Activated T-cell treated with anti-CD3 and anti-CD28 coated beads, Interleukin-2, amount 50 U/mL, for 24 hours (primary cell): ENCODE measurements at regions not wholly inside any gene's neighbourhood (a gene's known extent, or its start where the extent isn't known, plus 50 kb on each side); places are given as distances from the start of the nearest gene placed in this dataset.
"Not testable (repeated sequence)": the region's sequence is repeated elsewhere in the genome, so short reads cannot be mapped to it uniquely, and the experiment has no call there.

Experiments
- DNase-seq: peaks from one replicate; pipeline ENCODE4 v3.0.0-alpha.2; 2020
- H3K27ac Mint-ChIP-seq: 2 replicates; pipeline ENCODE4 v1.8.0; 2020; ENCODE audit warnings: mild to moderate bottlenecking, mixed read lengths
- H3K27me3 Mint-ChIP-seq: 2 replicates; pipeline ENCODE4 v1.8.0; 2020; ENCODE audit warnings: mixed read lengths
- H3K36me3 Mint-ChIP-seq: 2 replicates; pipeline ENCODE4 v1.8.0; 2020; ENCODE audit warnings: low read depth, mixed read lengths
- H3K4me1 Mint-ChIP-seq: 2 replicates; pipeline ENCODE4 v1.8.0; 2020; ENCODE audit warnings: low read depth, mixed read lengths
- H3K4me3 Mint-ChIP-seq: 2 replicates; pipeline ENCODE4 v1.8.0; 2020; ENCODE audit warnings: mild to moderate bottlenecking, moderate library complexity, mixed read lengths
- H3K9me3 Mint-ChIP-seq: 2 replicates; pipeline ENCODE4 v1.8.0; 2020; ENCODE audit warnings: mixed read lengths

GRCh38 chr6:144416773-144417172, 131.6 kb downstream of the UTRN start:
- peaks cover 57% of the 10 kb centered on the region for H3K4me1 Mint-ChIP-seq

GRCh38 chr6:144417681-144418080, 132.5 kb downstream of the UTRN start:
- Mint-ChIP-seq H3K4me3 (no peak overlapping the region), H3K27me3 (no peaks in the 10 kb centered on the region), H3K36me3 (peaks cover 9% of the 10 kb centered on the region), H3K4me1 (peaks cover 52% of the 10 kb centered on the region), H3K9me3 (no peaks in the 10 kb centered on the region), H3K27ac (no peak overlapping the region)
- DNase-seq: no peak

More at GRCh38 chr6:144416773-144417172, 131.6 kb downstream of the UTRN start:
- no peaks in the 10 kb centered on the region for H3K27me3 Mint-ChIP-seq
- H3K9me3 Mint-ChIP-seq: no peaks in the 10 kb centered on the region
- no peak for DNase-seq
- no peak overlapping the region for H3K4me3 Mint-ChIP-seq
- peaks cover 2% of the 10 kb centered on the region for H3K36me3 Mint-ChIP-seq
- no peak overlapping the region for H3K27ac Mint-ChIP-seq

- H3K27ac Mint-ChIP-seq: no peak overlapping the region
- no peak overlapping the region for H3K4me3 Mint-ChIP-seq
- peaks cover 20% of the 10 kb centered on the region for H3K36me3 Mint-ChIP-seq
- no peaks in the 10 kb centered on the region for H3K27me3 Mint-ChIP-seq
- H3K4me1 Mint-ChIP-seq: peaks cover 41% of the 10 kb centered on the region
- H3K9me3 Mint-ChIP-seq: no peaks in the 10 kb centered on the region
- no peak for DNase-seq
These were observed 133.9 kb downstream of the UTRN start for GRCh38 chr6:144418959-144419545.

GRCh38 chr6:144423167-144423566, 138.0 kb downstream of the UTRN start:
- no peak overlapping the region for H3K27ac Mint-ChIP-seq
- DNase-seq: no peak
- no peak overlapping the region for H3K4me3 Mint-ChIP-seq
- peaks cover 16% of the 10 kb centered on the region for H3K4me1 Mint-ChIP-seq
- H3K9me3 Mint-ChIP-seq: no peaks in the 10 kb centered on the region
- H3K36me3 Mint-ChIP-seq: peaks cover 48% of the 10 kb centered on the region
- no peaks in the 10 kb centered on the region for H3K27me3 Mint-ChIP-seq

GRCh38 chr6:144429753-144430152, 144.6 kb downstream of the UTRN start:
- Mint-ChIP-seq H3K4me1 (peaks cover 8% of the 10 kb centered on the region), H3K27ac (no peak overlapping the region), H3K36me3 (peaks cover 61% of the 10 kb centered on the region), H3K4me3 (no peak overlapping the region), H3K27me3 (no peaks in the 10 kb centered on the region), H3K9me3 (no peaks in the 10 kb centered on the region)
- DNase-seq: no peak

- not testable (repeated sequence) for H3K27me3 Mint-ChIP-seq
- peaks cover 64% of the 10 kb centered on the region for H3K36me3 Mint-ChIP-seq
These were observed 148.3 kb downstream of the UTRN start for GRCh38 chr6:144433446-144433845.

GRCh38 chr6:144434308-144434990, 149.3 kb downstream of the UTRN start:
- no peaks in the 10 kb centered on the region for H3K27me3 Mint-ChIP-seq
- H3K9me3 Mint-ChIP-seq: no peaks in the 10 kb centered on the region
- peak overlapping the region; percentile 67 for H3K27ac Mint-ChIP-seq
- peaks cover 8% of the 10 kb centered on the region for H3K4me1 Mint-ChIP-seq
- no peak overlapping the region for H3K4me3 Mint-ChIP-seq
- peaks cover 64% of the 10 kb centered on the region for H3K36me3 Mint-ChIP-seq
- no peak for DNase-seq

More at GRCh38 chr6:144433446-144433845, 148.3 kb downstream of the UTRN start:
- H3K27ac Mint-ChIP-seq, DNase-seq, H3K9me3 Mint-ChIP-seq, H3K4me3 Mint-ChIP-seq, H3K4me1 Mint-ChIP-seq: not testable (repeated sequence)

- H3K9me3 Mint-ChIP-seq: peaks cover 4% of the 10 kb centered on the region
- no peak overlapping the region for H3K4me3 Mint-ChIP-seq
- no peaks in the 10 kb centered on the region for H3K27me3 Mint-ChIP-seq
- peaks cover 67% of the 10 kb centered on the region for H3K36me3 Mint-ChIP-seq
- H3K27ac Mint-ChIP-seq: no peak overlapping the region
- peaks cover 8% of the 10 kb centered on the region for H3K4me1 Mint-ChIP-seq
- DNase-seq: no peak
These were observed 150.7 kb downstream of the UTRN start for GRCh38 chr6:144435602-144436426.

GRCh38 chr6:144437105-144437504, 152.0 kb downstream of the UTRN start:
- Mint-ChIP-seq H3K27ac (no peak overlapping the region), H3K9me3 (peaks cover 9% of the 10 kb centered on the region)

GRCh38 chr6:144438103-144438502, 153.0 kb downstream of the UTRN start:
- H3K27me3 Mint-ChIP-seq: no peaks in the 10 kb centered on the region
- peaks cover 12% of the 10 kb centered on the region for H3K9me3 Mint-ChIP-seq
- H3K36me3 Mint-ChIP-seq: peaks cover 70% of the 10 kb centered on the region
- DNase-seq: no peak
- H3K27ac Mint-ChIP-seq: no peak overlapping the region
- peaks cover 8% of the 10 kb centered on the region for H3K4me1 Mint-ChIP-seq
- H3K4me3 Mint-ChIP-seq: no peak overlapping the region

More at GRCh38 chr6:144437105-144437504, 152.0 kb downstream of the UTRN start:
- Mint-ChIP-seq H3K36me3 (peaks cover 69% of the 10 kb centered on the region), H3K27me3 (no peaks in the 10 kb centered on the region), H3K4me1 (peaks cover 8% of the 10 kb centered on the region), H3K4me3 (no peak overlapping the region)
- no peak for DNase-seq

GRCh38 chr6:144439016-144439415, 153.9 kb downstream of the UTRN start:
- Mint-ChIP-seq H3K27me3 (no peaks in the 10 kb centered on the region), H3K4me1 (peaks cover 8% of the 10 kb centered on the region), H3K36me3 (peaks cover 70% of the 10 kb centered on the region), H3K9me3 (peaks cover 12% of the 10 kb centered on the region), H3K27ac (no peak overlapping the region), H3K4me3 (no peak overlapping the region)
- no peak for DNase-seq

GRCh38 chr6:144441801-144442200, 156.7 kb downstream of the UTRN start:
- not testable (repeated sequence) for H3K27ac Mint-ChIP-seq, DNase-seq, H3K27me3 Mint-ChIP-seq, H3K4me3 Mint-ChIP-seq, H3K4me1 Mint-ChIP-seq
- Mint-ChIP-seq H3K36me3 (peaks cover 63% of the 10 kb centered on the region), H3K9me3 (peaks cover 12% of the 10 kb centered on the region)

GRCh38 chr6:144443157-144443556, 158.0 kb downstream of the UTRN start:
- H3K4me3 Mint-ChIP-seq: no peak overlapping the region
- no peaks in the 10 kb centered on the region for H3K27me3 Mint-ChIP-seq
- peaks cover 60% of the 10 kb centered on the region for H3K36me3 Mint-ChIP-seq
- H3K9me3 Mint-ChIP-seq: peaks cover 12% of the 10 kb centered on the region
- peaks cover 3% of the 10 kb centered on the region for H3K4me1 Mint-ChIP-seq
- DNase-seq: no peak
- H3K27ac Mint-ChIP-seq: no peak overlapping the region

GRCh38 chr6:144447472-144447871, 162.3 kb downstream of the UTRN start:
- H3K36me3 Mint-ChIP-seq: peaks cover 48% of the 10 kb centered on the region
- no peak for DNase-seq
- no peaks in the 10 kb centered on the region for H3K9me3 Mint-ChIP-seq
- no peaks in the 10 kb centered on the region for H3K27me3 Mint-ChIP-seq
- no peak overlapping the region for H3K27ac Mint-ChIP-seq
- H3K4me1 Mint-ChIP-seq: peaks cover 3% of the 10 kb centered on the region
- H3K4me3 Mint-ChIP-seq: no peak overlapping the region

- Mint-ChIP-seq H3K27me3 (no peaks in the 10 kb centered on the region), H3K27ac (no peak overlapping the region), H3K36me3 (peaks cover 54% of the 10 kb centered on the region), H3K9me3 (no peaks in the 10 kb centered on the region), H3K4me3 (no peak overlapping the region), H3K4me1 (peaks cover 3% of the 10 kb centered on the region)
- DNase-seq: no peak
These were observed 164.1 kb downstream of the UTRN start for GRCh38 chr6:144449218-144449617.
